SW480 (cell line): ENCODE measurements at regions not wholly inside any gene's neighbourhood (a gene's known extent, or its start where the extent isn't known, plus 50 kb on each side); places are given as distances from the start of the nearest gene placed in this dataset.
"Not testable (repeated sequence)": the region's sequence is repeated elsewhere in the genome, so short reads cannot be mapped to it uniquely, and the experiment has no call there.

Experiments
- DNase-seq: peaks from one replicate; pipeline ENCODE4 v3.0.0-alpha.2; 2016; ENCODE audit warnings: low spot score

- no peak for DNase-seq
These were observed 689.7 kb upstream of the PHF14 start for GRCh38 chr7:10284001-10284400.

- DNase-seq = no peak
These were observed 674.3 kb upstream of the PHF14 start for GRCh38 chr7:10299384-10299783.

GRCh38 chr7:10300577-10300976, 673.1 kb upstream of the PHF14 start:
- DNase-seq = no peak

GRCh38 chr7:10308276-10308675, 665.4 kb upstream of the PHF14 start:
- no peak for DNase-seq

GRCh38 chr7:10312942-10313341, 660.7 kb upstream of the PHF14 start:
- no peak for DNase-seq

- DNase-seq = no peak
These were observed 657.8 kb upstream of the PHF14 start for GRCh38 chr7:10315881-10316280.

- DNase-seq = no peak
These were observed 657.2 kb upstream of the PHF14 start for GRCh38 chr7:10316488-10316887.

GRCh38 chr7:10325395-10325794, 648.3 kb upstream of the PHF14 start:
- no peak for DNase-seq

GRCh38 chr7:10343108-10343507, 630.6 kb upstream of the PHF14 start:
- DNase-seq = no peak

GRCh38 chr7:10346032-10346431, 627.6 kb upstream of the PHF14 start:
- no peak for DNase-seq

GRCh38 chr7:10355816-10356215, 617.9 kb upstream of the PHF14 start:
- no peak for DNase-seq

- no peak for DNase-seq
These were observed 613.6 kb upstream of the PHF14 start for GRCh38 chr7:10360050-10360449.

- no peak for DNase-seq
These were observed 571.9 kb upstream of the PHF14 start for GRCh38 chr7:10401793-10402192.

- peak; percentile 50 for DNase-seq
These were observed 561.2 kb upstream of the PHF14 start for GRCh38 chr7:10412422-10413019.

GRCh38 chr7:10418985-10419384, 554.7 kb upstream of the PHF14 start:
- no peak for DNase-seq

GRCh38 chr7:10429031-10429430, 544.6 kb upstream of the PHF14 start:
- no peak for DNase-seq

- DNase-seq = no peak
These were observed 544.2 kb upstream of the PHF14 start for GRCh38 chr7:10429511-10429910.

- DNase-seq = no peak
These were observed 537.4 kb upstream of the PHF14 start for GRCh38 chr7:10436302-10436701.

GRCh38 chr7:10439027-10439426, 534.6 kb upstream of the PHF14 start:
- DNase-seq = no peak

- DNase-seq = no peak
These were observed 517.7 kb upstream of the PHF14 start for GRCh38 chr7:10455936-10456335.

GRCh38 chr7:10460474-10460873, 513.2 kb upstream of the PHF14 start:
- no peak for DNase-seq

- DNase-seq = no peak
These were observed 510.0 kb upstream of the PHF14 start for GRCh38 chr7:10463701-10464100.

- not testable (repeated sequence) for DNase-seq
These were observed 508.1 kb upstream of the PHF14 start for GRCh38 chr7:10465536-10465935.

- DNase-seq = no peak
These were observed 504.8 kb upstream of the PHF14 start for GRCh38 chr7:10468908-10469307.

GRCh38 chr7:10469476-10469875, 504.2 kb upstream of the PHF14 start:
- no peak for DNase-seq
